H9 (cell line): ENCODE measurements at regions not wholly inside any gene's neighbourhood (a gene's known extent, or its start where the extent isn't known, plus 50 kb on each side); places are given as distances from the start of the nearest gene placed in this dataset.

Experiments
- DNase-seq: peaks from one replicate; pipeline ENCODE4 v3.0.0-alpha.2; 2017
- H2AFZ ChIP-seq: one replicate; pipeline ENCODE4 v1.6.1; 2013; ENCODE audit warnings: mild to moderate bottlenecking, low read length, control low read depth, moderate library complexity
- H2AK5ac ChIP-seq: 2 replicates; pipeline ENCODE4 v1.6.1; 2013; ENCODE audit warnings: low read length, control low read depth, mixed read lengths; ENCODE audit not compliant: insufficient read length
- H2BK120ac ChIP-seq: one replicate; pipeline ENCODE4 v1.6.1; 2013; ENCODE audit warnings: low read depth, mild to moderate bottlenecking, low read length, control low read depth, inconsistent platforms; ENCODE audit not compliant: poor library complexity, severe bottlenecking
- H2BK12ac ChIP-seq: 2 replicates; pipeline ENCODE4 v1.6.1; 2013; ENCODE audit warnings: low read length, control low read depth, mixed read lengths, low read depth; ENCODE audit not compliant: insufficient read length
- H2BK15ac ChIP-seq: 2 replicates; pipeline ENCODE4 v1.6.1; 2013; ENCODE audit warnings: low read depth, low read length, control low read depth
- H2BK20ac ChIP-seq: one replicate; pipeline ENCODE4 v1.6.1; 2013; ENCODE audit warnings: low read depth, mild to moderate bottlenecking, low read length, control low read depth, inconsistent platforms; ENCODE audit not compliant: poor library complexity, severe bottlenecking
- H2BK5ac ChIP-seq: 2 replicates; pipeline ENCODE4 v1.6.1; 2013; ENCODE audit warnings: low read length, control low read depth, mixed read lengths; ENCODE audit not compliant: insufficient read length
- H3K14ac ChIP-seq: 2 replicates; pipeline ENCODE4 v1.6.1; 2013; ENCODE audit warnings: low read length, control low read depth; ENCODE audit not compliant: insufficient read depth
- H3K18ac ChIP-seq: 2 replicates; pipeline ENCODE4 v1.6.1; 2013; ENCODE audit warnings: low read depth, mild to moderate bottlenecking, mixed read lengths, low read length, control low read depth; ENCODE audit not compliant: insufficient read length
- H3K23ac ChIP-seq: 2 replicates; pipeline ENCODE4 v1.6.1; 2013; ENCODE audit warnings: low read length, control low read depth, mixed read lengths, low read depth; ENCODE audit not compliant: insufficient read length
- H3K23me2 ChIP-seq: 2 replicates; pipeline ENCODE4 v1.6.1; 2013; ENCODE audit warnings: low read depth, mild to moderate bottlenecking, mixed read lengths, low read length, control low read depth; ENCODE audit not compliant: insufficient read length, poor library complexity, severe bottlenecking
- H3K27ac ChIP-seq: 2 replicates; pipeline ENCODE4 v1.5.1; 2013; ENCODE audit warnings: low read length, control low read depth, mixed read lengths, low read depth; ENCODE audit not compliant: insufficient read length
- H3K27me3 ChIP-seq: 2 replicates; pipeline ENCODE4 v1.6.1; 2013; ENCODE audit warnings: low read length, control low read depth, inconsistent platforms; ENCODE audit not compliant: insufficient read depth
- H3K4ac ChIP-seq: 2 replicates; pipeline ENCODE4 v1.6.1; 2013; ENCODE audit warnings: low read depth, mild to moderate bottlenecking, control low read depth, inconsistent platforms, low read length, moderate library complexity
- H3K4me1 ChIP-seq: 2 replicates; pipeline ENCODE4 v1.6.1; 2013; ENCODE audit warnings: low read length, control low read depth, inconsistent platforms; ENCODE audit not compliant: insufficient read depth
- H3K4me2 ChIP-seq: 2 replicates; pipeline ENCODE4 v1.6.1; 2013; ENCODE audit warnings: low read length, control low read depth, mixed read lengths; ENCODE audit not compliant: insufficient read length, insufficient read depth
- H3K56ac ChIP-seq: 2 replicates; pipeline ENCODE4 v1.6.1; 2013; ENCODE audit warnings: low read depth, mild to moderate bottlenecking, mixed read lengths, low read length, control low read depth; ENCODE audit not compliant: insufficient read length
- H3K79me1 ChIP-seq: 2 replicates; pipeline ENCODE4 v1.6.1; 2013; ENCODE audit warnings: low read depth, mild to moderate bottlenecking, moderate library complexity, low read length, control low read depth, inconsistent platforms; ENCODE audit not compliant: insufficient read depth, poor library complexity, severe bottlenecking
- H3K79me2 ChIP-seq: 2 replicates; pipeline ENCODE4 v1.6.1; 2013; ENCODE audit warnings: low read length, control low read depth, inconsistent platforms; ENCODE audit not compliant: insufficient read depth
- H3K9ac ChIP-seq: 2 replicates; pipeline ENCODE4 v1.6.1; 2013; ENCODE audit warnings: low read length, control low read depth, mixed read lengths; ENCODE audit not compliant: insufficient read length; ENCODE audit errors: extremely low read depth
- H3K9me3 ChIP-seq: one replicate; pipeline ENCODE4 v1.6.1; 2013; ENCODE audit warnings: low read depth, low read length, inconsistent platforms; ENCODE audit not compliant: control insufficient read depth
- H3T11ph ChIP-seq: one replicate; pipeline ENCODE4 v1.6.1; 2013; ENCODE audit warnings: mild to moderate bottlenecking, low read length, control low read depth, inconsistent platforms
- H4K20me1 ChIP-seq: one replicate; pipeline ENCODE4 v1.6.1; 2013; ENCODE audit not compliant: control insufficient read depth, insufficient read length, insufficient read depth
- H4K5ac ChIP-seq: 2 replicates; pipeline ENCODE4 v1.6.1; 2013; ENCODE audit warnings: low read depth, mild to moderate bottlenecking, mixed read lengths, low read length, control low read depth; ENCODE audit not compliant: insufficient read length
- H4K8ac ChIP-seq: replicated peaks from 2 replicates; pipeline ENCODE4 v1.6.1; 2013; ENCODE audit warnings: low read length, control low read depth, mixed read lengths, low read depth; ENCODE audit not compliant: insufficient read length
- H4K91ac ChIP-seq: 2 replicates; pipeline ENCODE4 v1.6.1; 2013; ENCODE audit warnings: low read depth, mild to moderate bottlenecking, moderate library complexity, mixed read lengths, low read length, control low read depth; ENCODE audit not compliant: insufficient read length
- H3K27ac Mint-ChIP-seq, 3 experiments: 2 replicates in 2 of 3; 3 replicates in 1 of 3; pipeline ENCODE4 v1.8.0; 2020 to 2021; ENCODE audit warnings: mixed read lengths in 3 of 3, mild to moderate bottlenecking in 1 of 3, moderate library complexity in 1 of 3
- H3K27me3 Mint-ChIP-seq: 2 replicates; pipeline ENCODE4 v1.8.0; 2021; ENCODE audit warnings: low read depth, mild to moderate bottlenecking, moderate library complexity, mixed read lengths
- H3K36me3 Mint-ChIP-seq, 3 experiments: 2 replicates in 2 of 3; 3 replicates in 1 of 3; pipeline ENCODE4 v1.8.0; 2020 to 2021; ENCODE audit warnings: low read depth in 3 of 3, mixed read lengths in 3 of 3; ENCODE audit not compliant: insufficient read depth in 1 of 3
- H3K4me1 Mint-ChIP-seq, 2 experiments: 2 replicates each; pipeline ENCODE4 v1.8.0; 2020; ENCODE audit warnings: mixed read lengths in 2 of 2
- H3K4me3 Mint-ChIP-seq, 2 experiments: 2 replicates in 1 of 2; 3 replicates in 1 of 2; pipeline ENCODE4 v1.8.0; 2020 to 2021; ENCODE audit warnings: mild to moderate bottlenecking in 2 of 2, mixed read lengths in 2 of 2, moderate library complexity in 1 of 2
- H3K9me3 Mint-ChIP-seq, 2 experiments: 2 replicates in 1 of 2; 3 replicates in 1 of 2; pipeline ENCODE4 v1.8.0; 2020; ENCODE audit warnings: mild to moderate bottlenecking in 2 of 2, mixed read lengths in 2 of 2, moderate library complexity in 1 of 2
- CTCF ChIP-seq: fragments of 200-600 bp; sonication (generic); conservative IDR thresholded peaks from 3 replicates; pipeline ENCODE4 v1.8.0; 2021; ENCODE audit warnings: antibody characterized with exemption, mild to moderate bottlenecking
- WGBS: extraction: QIAGEN DNeasy Blood & Tissue Kit; methylation state at CpG from one replicate; pipeline ENCODE4 v1.1.7; 2013; ENCODE audit warnings: missing lambda C conversion rate, low lambda C conversion rate, mixed read lengths; ENCODE audit not compliant: insufficient read length; ENCODE audit errors: extremely low coverage; 5-methylcytosine and 5-hydroxymethylcytosine counted together

DNA sequence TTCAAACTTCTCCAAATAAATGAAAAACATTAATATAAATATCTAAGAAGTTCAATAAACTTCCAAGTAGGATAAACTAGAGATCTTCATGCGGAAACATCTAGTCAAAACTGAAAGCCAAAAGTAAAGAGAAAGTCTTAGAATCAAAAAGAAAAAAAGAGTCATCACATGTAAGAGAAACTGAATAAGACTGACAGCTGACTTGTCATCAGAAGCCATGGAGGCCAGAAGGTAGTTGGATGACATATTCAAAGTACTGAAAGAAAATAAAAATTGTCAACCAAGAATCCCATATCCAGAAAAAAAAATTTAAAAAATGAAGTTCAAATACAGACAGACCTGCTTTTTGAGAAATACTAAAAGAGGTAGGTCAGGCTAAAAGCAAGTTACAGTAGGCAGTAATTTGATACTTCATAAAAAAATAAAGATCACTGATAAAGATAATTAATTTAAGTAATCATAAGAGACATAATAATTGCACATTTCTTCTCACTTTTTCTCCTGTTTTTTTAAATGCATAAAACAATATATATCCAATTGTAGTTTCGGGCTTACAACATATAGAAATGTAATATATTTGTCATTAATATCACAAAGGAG lies 327.6 kb upstream of the PCDH9 start:
- no peak overlapping the region for H2BK20ac ChIP-seq

More for the DNA sequence above, 327.6 kb upstream of the PCDH9 start:
- H3K9ac ChIP-seq: no peak overlapping the region
- no peaks in the 10 kb centered on the region for H3K79me2 ChIP-seq
- no peak overlapping the region for H3K4me3 Mint-ChIP-seq
- no peak overlapping the region for H3K14ac ChIP-seq
- peaks cover 7 to 21% of the 10 kb centered on the region in 2 experiments for H3K9me3 Mint-ChIP-seq
- H3K27me3 ChIP-seq: no peaks in the 10 kb centered on the region
- no peak overlapping the region for H2BK5ac ChIP-seq
- H3K27ac Mint-ChIP-seq: no peak overlapping the region
- no peak overlapping the region for H4K91ac ChIP-seq
- H3K4me2 ChIP-seq: no peak overlapping the region
- H4K5ac ChIP-seq: no peak overlapping the region
- no peak overlapping the region for H4K8ac ChIP-seq
- no peak overlapping the region for H3K18ac ChIP-seq
- H3T11ph ChIP-seq: no peak overlapping the region
- H3K36me3 Mint-ChIP-seq: peaks cover 4 to 12% (median 7%) of the 10 kb centered on the region in 3 experiments; a peak in 6 of 7 replicates
- no peaks in the 10 kb centered on the region for H3K4me1 ChIP-seq
- WGBS: no CpG with 5 or more reads among the region's 2 CpGs
- no peak overlapping the region for H3K4ac ChIP-seq
- TF ChIP-seq CTCF: no peak
- no peaks in the 10 kb centered on the region for H3K79me1 ChIP-seq
- H2BK12ac ChIP-seq: no peak overlapping the region
- no peak for DNase-seq
- H3K23ac ChIP-seq: no peak overlapping the region
- no peaks in the 10 kb centered on the region for H4K20me1 ChIP-seq
- H2AK5ac ChIP-seq: no peak overlapping the region
- H3K23me2 ChIP-seq: no peaks in the 10 kb centered on the region
- H3K27me3 Mint-ChIP-seq: no peaks in the 10 kb centered on the region
- H2BK15ac ChIP-seq: no peak overlapping the region
- no peak overlapping the region for H3K27ac ChIP-seq
- no peak overlapping the region for H2BK120ac ChIP-seq
- H2AFZ ChIP-seq: no peak overlapping the region
- no peaks in the 10 kb centered on the region for H3K9me3 ChIP-seq
- no peaks in the 10 kb centered on the region for H3K4me1 Mint-ChIP-seq
- H3K56ac ChIP-seq: no peak overlapping the region
